PC-3 (cell line): ENCODE measurements at regions not wholly inside any gene's neighbourhood (a gene's known extent, or its start where the extent isn't known, plus 50 kb on each side); places are given as distances from the start of the nearest gene placed in this dataset.
A peak's percentile ranks its signal among the peaks of the same experiment; 100 is the strongest.
"Not testable (repeated sequence)": the region's sequence is repeated elsewhere in the genome, so short reads cannot be mapped to it uniquely, and the experiment has no call there.

Experiments
- ATAC-seq: fragments of 200-7000 bp; cut with Tn5 transposase; 2 replicates; pipeline ENCODE4 v1.9.1; 2020; ENCODE audit warnings: mild to moderate bottlenecking, moderate library complexity
- BruUV-seq: library from RNA; stranded (reverse); fragments of 400-500 nt; replicated peaks from 2 replicates; lab custom pipeline; 2021; lab: Mats Ljungman, UMichigan
- CTCF ChIA-PET: fragments of 300-600 bp; sonication (Branson Sonifier 250); formaldehyde crosslinking; loops from one replicate; lab custom pipeline; 2022; ENCODE audit warnings: antibody characterized with exemption; lab: Charles Lee
- POLR2A ChIA-PET: fragments of 300-600 bp; sonication (Branson Sonifier 250); formaldehyde crosslinking; loops from one replicate; lab custom pipeline; 2022; ENCODE audit warnings: antibody characterized with exemption; ENCODE audit not compliant: unreplicated experiment; lab: Charles Lee
- DNase-seq: peaks from one replicate; pipeline ENCODE4 v3.0.0-alpha.2; 2015
- H2AFZ ChIP-seq: fragments of 300-600 bp; sonication (generic); 2 replicates; pipeline ENCODE4 v1.6.0; 2016; ENCODE audit warnings: antibody characterized with exemption, low read length
- H3F3A ChIP-seq: fragments of 300-600 bp; sonication (generic); one replicate; pipeline ENCODE4 v1.6.0; 2017; ENCODE audit warnings: antibody characterized with exemption, low read length, control low read depth, mild to moderate bottlenecking; ENCODE audit not compliant: unreplicated experiment
- H3K27ac ChIP-seq: fragments of 300-600 bp; sonication (generic); 2 replicates; pipeline ENCODE4 v1.5.1; 2016; ENCODE audit warnings: mild to moderate bottlenecking, low read length
- H3K27me3 ChIP-seq: fragments of 300-600 bp; sonication (generic); 2 replicates; pipeline ENCODE4 v1.6.1; 2016; ENCODE audit warnings: low read length, mixed read lengths
- H3K36me3 ChIP-seq: fragments of 300-600 bp; sonication (generic); 2 replicates; pipeline ENCODE4 v1.6.1; 2016; ENCODE audit warnings: low read depth, mixed run types, low read length, mixed read lengths
- H3K4me1 ChIP-seq: fragments of 300-600 bp; sonication (generic); 2 replicates; pipeline ENCODE4 v1.5.1; 2016; ENCODE audit warnings: low read length; ENCODE audit not compliant: insufficient read depth
- H3K4me2 ChIP-seq: fragments of 300-600 bp; sonication (generic); 2 replicates; pipeline ENCODE4 v1.6.0; 2016; ENCODE audit warnings: low read length
- H3K4me3 ChIP-seq: fragments of 300-600 bp; sonication (generic); 2 replicates; pipeline ENCODE4 v1.5.1; 2016; ENCODE audit warnings: mild to moderate bottlenecking, low read length, mixed read lengths
- H3K79me2 ChIP-seq: fragments of 300-600 bp; sonication (generic); 2 replicates; pipeline ENCODE4 v1.6.1; 2017; ENCODE audit warnings: low read length, mixed read lengths
- H3K9ac ChIP-seq: fragments of 300-600 bp; sonication (generic); 2 replicates; pipeline ENCODE4 v1.6.0; 2016; ENCODE audit warnings: mild to moderate bottlenecking, low read length
- H3K9me2 ChIP-seq: fragments of 300-600 bp; sonication (generic); replicated peaks from 2 replicates; pipeline ENCODE4 v1.6.1; 2016; ENCODE audit warnings: mixed run types, low read length, mixed read lengths
- H3K9me3 ChIP-seq: fragments of 300-600 bp; sonication (generic); 2 replicates; pipeline ENCODE4 v1.6.1; 2016; ENCODE audit warnings: low read length, mixed read lengths
- H4K20me1 ChIP-seq: fragments of 300-600 bp; sonication (generic); 2 replicates; pipeline ENCODE4 v1.6.1; 2016; ENCODE audit warnings: low read length, mixed read lengths
- CTCF ChIP-seq: fragments of 300-600 bp; sonication (generic); conservative IDR thresholded peaks from 2 replicates; pipeline ENCODE4 v1.5.1; 2017; ENCODE audit warnings: antibody characterized with exemption, low read depth, mild to moderate bottlenecking, low read length
- EZH2 ChIP-seq: fragments of 300-600 bp; sonication (generic); IDR thresholded peaks from one replicate; pipeline ENCODE4 v1.6.1; 2017; ENCODE audit warnings: antibody characterized with exemption, mild to moderate bottlenecking, low read length; ENCODE audit not compliant: unreplicated experiment
- EZH2phosphoT487 ChIP-seq: fragments of 300-600 bp; sonication (generic); IDR thresholded peaks from 2 replicates; pipeline ENCODE4 v1.6.1; 2018; ENCODE audit warnings: mild to moderate bottlenecking, antibody characterized with exemption, low read length, borderline replicate concordance
- intact Hi-C: fragments of 100-400 bp; cut with micrococcal nuclease; formaldehyde crosslinking; loops from 2 replicates; pipeline ENCODE4 v1.9.0; 2023

GRCh38 chr1:188004849-188005248 is 1176.1 kb downstream of the PLA2G4A start:
- H3F3A ChIP-seq: no peaks in the 10 kb centered on the region
- no peaks in the 10 kb centered on the region for H3K79me2 ChIP-seq
- CTCF ChIA-PET: no interaction called here
- H2AFZ ChIP-seq: no peak overlapping the region
- no peaks in the 10 kb centered on the region for H3K36me3 ChIP-seq
- no peak overlapping the region for H3K27ac ChIP-seq
- H3K9ac ChIP-seq: no peak overlapping the region
- intact Hi-C loops: loop anchor here (10.0 kb wide), 1 partner anchor 420 kb away; no protein-coding TSS in a partner anchor
- no peak overlapping the region for H3K4me3 ChIP-seq
- no peaks in the 10 kb centered on the region for H4K20me1 ChIP-seq
- DNase-seq (no peak), ATAC-seq (no peak)
- TF ChIP-seq CTCF: no peak
- H3K9me3 ChIP-seq: no peaks in the 10 kb centered on the region
- no peak overlapping the region for H3K4me2 ChIP-seq
- H3K9me2 ChIP-seq: no peaks in the 10 kb centered on the region
- no TSS peak for BruUV-seq
- H3K4me1 ChIP-seq: no peaks in the 10 kb centered on the region
- POLR2A ChIA-PET: no interaction called here
- H3K27me3 ChIP-seq: no peaks in the 10 kb centered on the region

- intact Hi-C loops: loop anchor here (10.0 kb wide), 1 partner anchor 422 kb away; no protein-coding TSS in a partner anchor
- ATAC-seq (no peak), DNase-seq (peak; percentile 26)
- no peak overlapping the region for H3K9ac ChIP-seq
- no peak overlapping the region for H2AFZ ChIP-seq
- CTCF ChIA-PET: no interaction called here
- no peaks in the 10 kb centered on the region for H4K20me1 ChIP-seq
- TF ChIP-seq EZH2 (no peak), EZH2phosphoT487 (no peak), CTCF (no peak)
- H3F3A ChIP-seq: no peaks in the 10 kb centered on the region
- no peaks in the 10 kb centered on the region for H3K79me2 ChIP-seq
- no TSS peak for BruUV-seq
- no peaks in the 10 kb centered on the region for H3K9me3 ChIP-seq
- no peaks in the 10 kb centered on the region for H3K27me3 ChIP-seq
- H3K4me1 ChIP-seq: no peaks in the 10 kb centered on the region
- no peak overlapping the region for H3K4me3 ChIP-seq
- H3K27ac ChIP-seq: no peak overlapping the region
- no peak overlapping the region for H3K4me2 ChIP-seq
- POLR2A ChIA-PET: no interaction called here
- no peaks in the 10 kb centered on the region for H3K9me2 ChIP-seq
- H3K36me3 ChIP-seq: no peaks in the 10 kb centered on the region
Observed at GRCh38 chr1:188006354-188006753, 1177.6 kb downstream of the PLA2G4A start.

GRCh38 chr1:188013222-188013849 is 1184.6 kb downstream of the PLA2G4A start:
- ATAC-seq, DNase-seq, H3K27ac ChIP-seq, H3K27me3 ChIP-seq, H3K9me2 ChIP-seq, H3F3A ChIP-seq, H4K20me1 ChIP-seq, CTCF ChIA-PET, BruUV-seq, H3K79me2 ChIP-seq, H3K4me3 ChIP-seq, H2AFZ ChIP-seq, H3K9ac ChIP-seq, H3K36me3 ChIP-seq, H3K9me3 ChIP-seq, H3K4me2 ChIP-seq, intact Hi-C loops, H3K4me1 ChIP-seq, POLR2A ChIA-PET: not testable (repeated sequence)
